Activated T-helper 9 cell treated with anti-CD3 and anti-CD28 coated beads, Interleukin-2, amount 50 U/mL, for 16 hours (primary cell): ENCODE measurements at regions not wholly inside any gene's neighbourhood (a gene's known extent, or its start where the extent isn't known, plus 50 kb on each side); places are given as distances from the start of the nearest gene placed in this dataset.
"Not testable (repeated sequence)": the region's sequence is repeated elsewhere in the genome, so short reads cannot be mapped to it uniquely, and the experiment has no call there.

Experiments
- DNase-seq: peaks from one replicate; pipeline ENCODE4 v3.0.0-alpha.2; 2020; ENCODE audit warnings: low read depth

DNA sequence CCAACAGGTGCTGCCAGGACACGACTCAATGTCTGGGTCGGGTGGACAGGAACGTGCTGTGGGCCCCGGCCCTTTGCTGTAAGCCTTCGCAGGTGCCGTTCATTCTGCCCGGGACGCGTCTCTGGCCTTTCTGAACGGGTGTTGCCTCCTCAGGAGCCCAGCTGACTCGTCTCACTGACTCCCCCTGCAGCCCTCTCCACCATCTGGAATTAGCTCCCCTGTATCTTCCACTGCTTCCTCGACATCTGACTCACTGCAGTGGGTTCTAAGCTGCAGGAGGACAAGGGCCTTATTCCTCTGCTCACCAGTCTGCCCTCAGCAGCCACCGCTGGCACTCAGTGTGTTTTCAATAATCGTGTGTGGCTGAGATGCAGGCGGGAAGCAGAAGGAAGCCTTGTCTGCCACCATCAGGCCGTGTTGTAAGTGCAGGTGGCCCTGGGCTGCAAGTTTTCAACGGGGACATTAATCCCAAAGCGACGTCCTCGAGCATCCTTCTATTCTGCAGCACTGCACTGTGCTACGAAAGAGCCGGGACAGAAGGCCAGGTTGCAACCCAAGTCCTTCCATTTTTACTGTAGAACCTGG lies 256.2 kb downstream of the FOXL1 start:
- DNase-seq: no peak

DNA sequence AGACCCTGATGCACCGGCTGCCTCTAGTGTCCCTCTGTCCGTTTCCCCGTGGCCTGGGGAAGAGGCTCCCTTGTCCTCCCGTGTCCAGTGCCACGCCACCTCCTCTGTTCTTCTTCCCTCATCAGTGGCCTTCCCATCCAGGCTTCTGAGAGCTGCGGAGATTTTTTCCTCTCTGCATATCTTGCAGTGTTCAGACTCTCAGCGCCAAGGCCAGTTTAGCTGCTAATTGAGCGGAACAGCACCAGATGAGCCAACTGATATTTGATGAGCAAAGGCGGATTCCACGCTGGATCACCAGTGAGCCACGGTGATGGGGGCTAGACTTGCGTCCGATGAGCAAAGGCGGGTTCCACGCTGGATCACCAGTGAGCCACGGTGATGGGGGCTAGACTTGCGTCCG lies 257.6 kb downstream of the FOXL1 start:
- DNase-seq: no peak

DNA sequence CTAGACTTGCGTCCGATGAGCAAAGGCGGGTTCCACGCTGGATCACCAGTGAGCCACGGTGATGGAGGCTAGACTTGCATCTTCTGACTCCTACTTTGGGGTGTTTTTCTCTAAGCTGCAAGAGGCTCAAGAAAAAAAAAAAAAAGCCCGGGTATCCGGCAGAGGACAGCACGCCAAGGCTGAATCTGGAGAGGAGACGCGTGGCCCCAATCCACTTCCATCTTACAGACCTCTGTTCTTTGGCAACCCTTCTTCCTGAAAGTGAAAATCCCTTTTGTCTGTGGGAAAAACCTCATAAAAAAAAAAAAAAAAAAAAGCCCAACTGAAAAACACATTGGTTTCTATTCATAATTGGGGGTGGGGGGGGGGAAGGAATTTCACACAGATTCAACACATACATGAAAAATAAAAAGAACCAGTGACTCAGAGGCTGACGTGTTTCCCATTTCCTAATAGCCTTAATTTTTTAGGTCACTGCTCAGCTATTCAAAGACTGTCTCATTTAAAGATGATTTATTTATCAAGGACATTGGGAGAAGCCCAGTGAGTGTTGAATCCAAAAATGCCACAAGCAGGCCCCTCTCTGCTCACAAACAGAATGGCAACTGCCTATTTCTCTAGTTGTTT lies 258.3 kb downstream of the FOXL1 start:
- DNase-seq: no peak

DNA sequence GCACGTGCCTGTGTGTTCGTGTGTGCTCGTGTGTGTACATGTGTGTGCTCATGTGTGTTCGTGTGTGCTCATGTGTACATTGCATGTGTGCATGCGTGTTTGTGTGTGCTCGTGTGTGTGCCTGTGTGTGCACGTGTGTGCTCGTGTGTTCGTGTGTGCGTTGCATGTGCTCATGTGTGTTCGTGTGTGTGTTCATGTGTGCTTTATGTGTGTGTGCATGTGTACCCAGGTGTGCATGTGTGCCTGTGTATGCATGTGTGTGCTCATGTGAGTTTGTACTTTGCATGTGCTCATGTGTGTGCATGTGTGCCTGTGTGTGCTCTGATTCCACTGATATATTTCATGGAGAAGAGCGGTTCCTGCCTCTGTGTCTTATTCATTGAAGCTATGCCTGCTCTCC lies 265.5 kb downstream of the FOXL1 start:
- DNase-seq: no peak

DNA sequence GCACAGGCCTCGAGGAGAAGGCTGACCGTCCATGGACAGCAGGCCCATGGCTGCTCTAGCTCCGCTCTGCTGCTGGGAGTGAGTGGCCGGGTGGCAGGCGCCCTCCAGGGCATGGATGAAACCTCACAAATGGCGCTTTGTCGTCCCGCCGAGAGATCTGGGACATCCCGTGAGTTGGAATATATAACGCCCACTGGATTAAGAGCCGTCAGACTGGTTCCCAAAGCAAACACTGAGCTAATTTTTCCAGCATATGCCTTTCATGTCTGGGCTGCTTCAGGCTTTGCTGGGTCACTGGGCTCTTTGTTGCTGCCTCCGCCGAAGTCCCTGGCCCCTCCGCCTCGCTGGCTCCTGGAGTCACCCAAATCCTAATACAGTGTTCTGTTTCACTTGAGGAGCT lies 266.3 kb downstream of the FOXL1 start:
- no peak for DNase-seq

DNA sequence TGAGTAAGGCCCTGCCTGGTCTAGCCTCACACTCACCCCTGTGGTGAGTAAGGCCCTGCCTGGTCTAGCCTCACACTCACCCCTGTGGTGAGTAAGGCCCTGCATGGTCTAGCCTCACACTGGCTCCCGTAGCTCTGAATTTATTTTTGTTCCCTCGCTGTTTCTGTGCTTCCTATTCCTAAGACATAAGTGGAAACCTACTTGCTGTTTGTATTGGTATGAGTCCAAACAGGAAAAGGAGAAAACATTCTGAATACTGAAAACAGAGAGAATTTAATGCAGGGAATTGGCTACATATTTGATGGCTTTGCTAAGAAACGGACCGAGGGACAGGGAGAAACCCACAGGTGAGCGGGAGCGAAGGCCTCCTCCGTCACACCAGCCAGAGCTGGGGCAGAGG lies 267.8 kb downstream of the FOXL1 start:
- no peak for DNase-seq

DNA sequence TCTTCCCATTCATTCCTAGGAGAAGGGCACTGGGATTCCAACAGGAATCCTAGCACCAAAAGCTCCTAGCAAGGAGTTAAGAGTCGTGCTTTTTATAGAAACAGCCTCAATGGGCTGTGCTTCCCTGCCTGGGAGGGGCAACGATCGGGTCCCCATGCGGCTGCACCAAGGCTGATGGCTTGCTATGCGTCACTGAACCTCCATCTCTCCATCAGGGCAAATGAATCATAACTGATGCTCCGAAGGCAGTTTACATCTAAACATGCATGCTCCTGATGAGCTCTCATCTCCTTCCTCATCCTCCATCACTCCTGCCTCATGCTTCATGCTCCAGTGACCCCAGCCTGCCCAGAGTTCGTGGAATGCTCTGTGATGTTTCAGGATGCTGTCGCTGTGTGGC lies 270.5 kb downstream of the FOXL1 start:
- no peak for DNase-seq

DNA sequence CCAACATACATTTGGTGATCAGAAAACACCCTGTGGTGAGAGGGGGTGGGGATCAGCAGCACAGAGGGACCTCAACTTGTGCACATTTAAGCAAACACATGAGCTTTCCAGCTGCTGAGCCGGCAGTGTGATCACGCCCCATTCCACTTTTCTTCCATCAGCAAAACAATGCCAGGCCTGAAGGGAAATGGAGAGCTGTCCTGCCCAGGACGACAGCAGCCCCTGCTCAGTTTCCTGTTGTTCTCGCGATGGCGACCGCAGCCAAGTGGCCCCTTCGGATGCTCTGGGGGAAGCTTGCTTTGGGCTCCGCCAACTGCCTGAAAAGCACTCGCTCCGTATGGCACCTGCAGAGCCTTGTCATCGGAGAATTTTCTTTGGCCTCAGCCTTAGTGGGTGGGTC lies 272.3 kb downstream of the FOXL1 start:
- DNase-seq: no peak

DNA sequence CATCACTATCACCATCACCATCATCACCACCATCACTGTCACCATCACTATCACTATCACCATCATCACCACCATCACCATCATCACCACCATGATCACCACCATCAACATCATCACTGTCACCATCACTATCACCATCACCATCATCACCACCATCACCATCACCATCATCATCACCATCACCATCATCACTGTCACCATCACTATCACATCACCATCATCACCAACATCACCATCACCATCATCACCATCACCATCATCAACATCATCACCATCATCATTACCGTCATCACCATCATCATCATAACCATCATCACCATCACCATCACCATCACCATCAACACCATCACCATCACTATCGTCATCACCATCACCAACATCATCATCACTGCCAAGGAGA lies 273.8 kb downstream of the FOXL1 start:
- DNase-seq: no peak

DNA sequence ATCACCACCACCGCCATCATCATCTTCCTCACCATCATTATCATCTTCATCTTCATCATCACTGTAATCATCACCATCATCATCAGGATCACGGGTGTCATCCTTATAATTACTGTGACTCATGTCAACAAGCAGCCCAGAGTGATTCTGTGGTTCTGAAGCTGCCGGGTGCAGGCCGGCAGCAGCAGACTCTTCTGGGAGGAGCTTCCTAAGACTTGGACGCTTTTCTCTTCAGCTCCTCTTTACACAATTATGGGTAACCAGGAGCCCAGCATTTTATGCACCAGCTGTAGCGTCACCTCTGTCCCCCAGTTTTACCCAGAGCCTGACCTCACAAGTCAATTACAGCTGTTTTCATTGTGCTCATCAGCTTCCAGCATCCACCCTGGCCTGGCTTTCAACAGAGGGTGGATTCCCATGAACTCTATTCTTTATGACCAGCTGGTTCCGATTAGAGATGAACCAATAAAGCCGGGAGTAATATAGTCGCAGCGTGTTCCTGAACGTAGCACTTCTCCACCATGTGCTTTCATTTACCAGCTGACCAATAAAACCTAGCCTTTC lies 275.8 kb downstream of the FOXL1 start:
- no peak for DNase-seq

DNA sequence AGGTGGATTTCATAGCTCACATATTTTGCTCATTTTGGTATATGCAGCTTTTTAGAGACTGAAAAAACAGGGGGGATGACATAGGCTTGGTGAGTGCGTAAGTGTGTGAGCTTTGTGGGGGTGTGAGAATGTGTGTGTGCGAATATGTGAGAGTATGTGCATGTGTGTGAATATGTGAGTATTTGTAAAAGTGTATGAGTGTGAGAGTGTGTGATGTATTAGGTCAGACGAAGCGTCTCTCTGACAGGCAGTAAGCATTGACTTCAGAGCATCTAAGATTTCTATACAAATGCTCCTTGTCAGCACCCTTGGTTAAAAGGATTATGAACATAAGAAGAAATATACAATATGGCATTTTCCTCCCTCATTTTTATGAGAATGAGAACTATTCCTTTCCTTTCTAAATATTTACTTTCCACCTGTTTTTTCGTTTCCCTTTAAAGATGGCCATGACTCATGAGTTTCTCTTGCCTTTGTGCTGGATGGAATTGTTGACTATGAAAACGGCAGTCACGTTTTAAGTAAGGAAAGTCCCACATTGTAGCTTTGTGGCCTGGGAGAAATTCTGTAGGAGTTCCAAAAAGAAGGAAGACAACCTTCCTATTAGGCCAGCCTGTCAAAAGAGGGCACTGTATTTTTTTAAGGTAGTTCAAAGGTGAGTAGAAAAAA lies 276.4 kb downstream of the FOXL1 start:
- no peak for DNase-seq

DNA sequence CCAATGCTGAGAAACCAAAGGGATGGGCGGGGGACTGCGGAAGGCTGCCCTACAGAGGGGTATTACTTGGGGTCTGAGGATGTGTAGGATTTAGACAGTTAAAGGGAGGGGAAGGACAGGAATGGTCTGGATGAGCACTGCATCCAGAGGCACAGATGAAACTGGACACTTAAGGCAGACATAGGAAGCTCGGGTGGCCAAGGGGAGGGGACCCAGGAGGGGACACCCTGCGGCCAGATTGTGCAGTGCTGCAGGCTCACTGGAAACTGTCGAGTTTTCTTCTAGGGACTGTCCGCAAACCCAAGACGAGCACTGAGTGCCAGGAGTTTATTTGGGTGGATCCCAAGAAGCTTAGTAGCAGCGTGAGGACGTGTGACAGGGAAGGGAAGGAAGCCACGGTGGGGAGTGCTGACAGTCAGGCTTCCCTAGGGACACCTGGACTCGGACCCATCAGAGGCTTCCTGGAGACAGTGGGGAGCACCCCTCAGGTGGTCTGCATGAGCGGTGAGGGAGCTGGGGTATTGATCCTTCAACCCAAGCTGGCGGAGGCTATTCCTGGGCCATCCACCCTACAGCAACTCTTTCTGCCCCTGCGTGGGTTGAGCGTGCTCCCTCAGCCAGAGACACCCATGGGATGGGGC lies 278.7 kb downstream of the FOXL1 start:
- no peak for DNase-seq

DNA sequence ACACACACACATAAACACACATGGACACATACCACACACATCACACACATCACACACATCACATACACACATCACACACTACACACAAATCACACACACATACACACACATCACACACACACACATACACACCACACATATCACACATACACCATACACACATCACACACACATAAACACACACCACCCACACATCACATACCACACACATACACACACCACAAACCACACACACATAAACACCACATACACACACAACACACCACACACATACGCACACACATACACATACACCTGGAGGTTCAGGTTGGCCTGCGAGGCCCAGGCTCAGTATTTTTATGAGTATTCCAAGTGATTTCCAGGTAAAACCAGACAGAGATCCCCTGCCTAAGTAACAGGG lies 279.5 kb downstream of the FOXL1 start:
- no peak for DNase-seq

DNA sequence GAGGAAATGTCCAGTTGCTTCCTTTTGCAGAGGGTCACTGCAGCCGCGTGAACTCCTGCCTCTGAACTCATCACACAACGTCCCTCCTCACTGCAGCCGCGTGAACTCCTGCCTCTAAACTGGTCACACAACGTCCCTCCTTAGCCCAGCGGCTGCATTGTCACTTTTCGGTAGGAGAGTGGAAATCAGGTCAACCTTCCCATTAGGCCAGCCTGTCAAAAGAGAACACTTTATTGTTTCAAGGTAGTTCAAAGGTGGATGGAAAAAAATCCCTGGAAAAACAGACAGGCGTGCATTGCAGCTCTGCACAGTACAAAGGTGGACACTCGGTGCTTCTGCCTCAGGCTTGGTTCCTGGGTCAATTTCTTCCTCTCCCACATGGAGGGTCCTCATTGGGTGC lies 280.2 kb downstream of the FOXL1 start:
- no peak for DNase-seq

DNA sequence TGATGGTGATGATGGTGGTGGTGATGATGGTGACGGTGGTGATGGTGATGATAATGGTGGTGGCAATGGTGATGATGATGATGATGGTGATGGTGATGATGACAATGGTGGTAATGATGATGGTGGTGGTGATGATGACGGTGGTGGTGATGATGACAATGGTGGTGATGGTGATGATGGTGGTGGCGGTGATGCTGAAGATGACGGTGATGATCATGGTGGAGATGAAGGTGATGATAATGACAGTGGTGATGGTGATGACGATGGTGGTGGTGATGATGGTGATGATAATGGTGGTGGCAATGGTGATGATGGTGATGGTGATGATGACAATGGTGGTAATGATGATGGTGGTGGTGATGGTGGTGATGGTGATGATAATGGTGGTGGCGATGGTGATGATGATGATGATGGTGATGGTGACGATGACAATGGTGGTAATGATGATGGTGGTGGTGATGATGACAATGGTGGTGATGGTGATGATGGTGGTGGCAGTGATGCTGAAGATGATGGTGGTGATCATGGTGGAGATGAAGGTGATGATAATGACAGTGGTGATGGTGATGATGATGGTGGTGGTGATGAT lies 283.0 kb downstream of the FOXL1 start:
- not testable (repeated sequence) for DNase-seq

DNA sequence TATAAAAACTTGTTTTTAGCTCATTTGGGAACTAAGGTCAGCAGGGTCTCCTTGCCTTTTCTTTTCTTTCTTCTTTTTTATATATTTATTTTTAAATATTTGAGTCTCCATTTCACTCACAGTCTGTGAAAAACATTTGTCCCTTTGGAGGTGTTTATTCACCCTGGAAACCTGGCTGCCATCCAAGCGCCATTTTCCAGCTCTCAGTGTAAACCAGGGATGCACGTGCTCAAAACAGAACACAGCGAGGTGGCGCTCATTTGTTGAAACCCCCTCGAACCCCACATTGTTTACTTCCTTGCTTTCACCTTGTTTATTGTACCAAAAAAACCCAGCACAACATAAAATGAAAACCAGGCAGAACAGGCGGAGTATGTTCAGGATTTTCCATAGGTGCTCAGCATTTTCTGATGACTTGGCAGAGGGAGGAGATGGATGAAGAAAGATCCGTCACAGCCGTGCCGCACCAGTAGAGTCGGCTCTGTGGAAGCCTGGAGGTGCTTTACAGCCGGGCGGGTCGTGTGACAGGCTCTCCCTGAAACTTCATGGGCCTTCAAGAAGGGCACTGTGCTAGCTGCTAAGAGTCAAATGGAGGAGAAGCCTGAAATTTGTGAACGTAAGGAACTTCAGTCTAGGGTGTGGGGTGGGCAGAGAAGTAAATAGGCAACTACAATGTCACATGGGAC lies 284.4 kb downstream of the FOXL1 start:
- no peak for DNase-seq

DNA sequence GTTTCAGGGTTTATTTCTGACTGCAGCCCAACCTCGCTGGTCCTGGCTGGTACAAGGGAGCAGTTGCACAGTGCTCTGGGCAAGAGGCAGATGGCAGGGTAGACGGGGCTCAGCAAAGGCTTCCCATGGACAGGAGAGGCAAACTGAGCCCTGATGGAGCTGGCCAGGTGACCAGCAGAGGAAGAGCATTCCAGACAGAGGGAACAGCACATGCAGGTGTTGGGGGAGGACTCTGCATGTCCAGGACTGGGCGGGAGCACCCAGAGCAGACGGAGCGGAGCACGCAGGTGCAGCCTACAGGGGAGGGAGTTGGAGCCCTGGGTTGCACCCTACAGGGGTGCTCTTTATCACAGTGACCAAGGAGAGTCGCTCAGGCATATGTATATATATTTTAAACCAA lies 285.3 kb downstream of the FOXL1 start:
- no peak for DNase-seq

DNA sequence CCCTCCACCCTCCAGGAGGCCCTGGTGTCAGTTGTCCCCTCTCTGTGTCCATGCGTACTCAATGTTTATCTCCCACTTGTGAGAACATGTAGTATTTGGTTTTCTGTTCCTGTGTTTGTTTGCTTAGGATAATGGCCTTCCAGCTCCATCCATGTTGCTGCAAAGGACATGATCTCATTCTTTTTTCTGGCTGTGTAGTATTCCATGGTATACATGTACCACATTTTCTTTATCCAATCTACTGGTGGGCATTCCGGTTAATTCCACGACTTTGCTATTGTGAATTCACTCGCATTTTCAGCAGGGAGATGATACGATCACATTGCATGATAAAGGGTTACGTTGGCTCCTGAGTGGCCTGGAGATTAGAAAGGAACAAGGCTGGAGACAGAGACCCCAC lies 286.2 kb downstream of the FOXL1 start:
- DNase-seq: no peak

DNA sequence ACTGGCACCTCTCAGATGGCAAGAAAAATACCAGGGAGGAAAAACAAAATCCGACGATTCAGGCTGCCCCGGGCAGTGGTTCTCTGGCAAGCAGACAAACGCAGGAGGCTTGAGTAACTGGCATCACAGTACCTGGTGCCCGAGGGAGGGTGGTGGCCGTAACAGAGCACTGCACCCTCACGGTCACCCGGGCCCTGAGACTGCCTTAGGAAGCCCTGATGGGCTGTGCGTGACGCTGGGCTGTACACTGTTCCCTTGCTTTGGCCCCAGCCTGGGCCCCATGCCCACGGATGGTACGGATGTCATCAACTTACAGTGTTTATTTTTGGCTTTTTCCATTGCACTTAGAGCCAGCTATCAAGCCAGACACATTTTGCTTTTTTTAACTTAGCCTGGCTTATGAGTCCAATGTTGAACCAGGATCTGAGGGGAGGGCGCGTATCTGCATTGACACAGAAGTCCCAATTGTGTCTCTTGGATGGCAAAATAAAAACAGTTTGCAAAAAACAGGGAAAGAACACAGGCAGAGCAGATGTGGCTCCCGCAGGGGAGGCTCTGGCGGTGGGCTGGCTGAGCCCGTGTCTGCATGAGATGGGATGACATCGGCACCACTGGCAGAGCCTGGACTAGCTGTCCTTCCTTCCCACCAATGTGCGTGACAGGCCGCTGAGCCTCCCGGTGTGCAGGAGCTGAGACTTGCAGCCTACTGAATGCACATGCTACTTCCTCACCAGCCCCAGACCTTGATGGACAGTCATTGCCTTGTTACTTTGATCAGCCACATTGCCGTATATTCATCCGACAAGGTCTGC lies 287.7 kb downstream of the FOXL1 start:
- DNase-seq: no peak

DNA sequence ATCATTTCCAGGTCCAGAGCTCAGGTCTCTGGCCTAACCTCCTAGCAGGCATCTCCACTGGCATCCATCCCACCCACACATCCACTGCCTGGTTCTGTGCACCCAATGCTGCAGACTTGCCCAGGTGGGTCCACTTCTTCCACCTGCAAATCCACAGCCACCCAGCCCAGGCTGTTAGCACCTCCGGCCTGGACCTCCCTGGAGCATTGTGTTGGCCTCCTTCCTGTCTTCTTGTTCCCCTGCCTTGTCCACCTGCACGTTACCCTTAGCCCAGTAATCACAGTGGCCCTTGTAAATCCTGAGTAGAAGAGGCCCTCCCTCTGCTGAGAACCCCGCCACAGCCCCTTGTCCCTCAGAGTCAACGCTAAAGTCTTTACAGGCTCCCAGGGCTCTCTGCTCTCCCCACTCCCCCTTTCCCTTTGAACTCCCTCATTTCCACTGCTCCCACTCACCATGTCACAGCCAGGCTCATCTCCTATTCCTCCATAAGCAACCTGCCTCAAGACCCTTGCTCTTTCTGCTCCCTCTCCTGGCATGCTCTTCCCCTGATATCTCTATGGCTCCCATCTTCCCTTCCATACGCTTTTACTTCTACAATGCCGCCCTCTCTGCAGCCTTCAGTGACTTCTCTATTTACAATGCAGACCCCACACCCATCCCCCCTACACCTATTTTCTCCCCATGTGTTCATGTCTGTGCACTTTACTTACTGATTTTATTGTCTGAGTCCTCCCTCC lies 288.8 kb downstream of the FOXL1 start:
- no peak for DNase-seq

DNA sequence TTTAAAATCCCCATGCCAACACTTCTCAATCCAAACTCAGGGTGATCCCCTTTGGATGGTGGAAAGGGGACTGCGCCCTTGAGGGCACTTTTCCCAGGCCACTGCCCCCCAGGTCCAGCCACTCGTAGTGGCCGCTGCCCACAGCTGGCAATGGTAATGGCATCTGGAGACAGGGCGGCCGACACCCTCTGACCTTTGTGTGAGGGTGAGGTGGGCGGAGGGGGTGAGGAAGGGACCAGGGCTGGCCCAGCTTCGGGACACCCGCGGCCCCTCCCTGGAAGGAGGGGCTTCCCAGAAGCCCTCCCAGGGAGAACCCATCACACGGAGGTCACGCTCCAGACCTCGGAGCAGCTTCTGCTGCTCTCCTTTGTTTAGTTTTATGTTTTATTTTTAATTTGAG lies 289.7 kb downstream of the FOXL1 start:
- no peak for DNase-seq
